ENCODE measurements at regions not wholly inside any gene's neighbourhood (a gene's known extent, or its start where the extent isn't known, plus 50 kb on each side); places are given as distances from the start of the nearest gene placed in this dataset.

- TF ChIP-seq CTCF (IDR thresholded peaks at IDR 0.05) (no peak), EZH2 (IDR thresholded peaks at IDR 0.05) (no peak), EZH2phosphoT487 (IDR thresholded peaks at IDR 0.05) (no peak)
Measured at GRCh38 chr18:44589693-44590355, 90.9 kb upstream of the SETBP1 start.

Measured in neural progenitor cell (in vitro differentiated cells).